ENCODE measurements at regions not wholly inside any gene's neighbourhood (a gene's known extent, or its start where the extent isn't known, plus 50 kb on each side); places are given as distances from the start of the nearest gene placed in this dataset.

DNA sequence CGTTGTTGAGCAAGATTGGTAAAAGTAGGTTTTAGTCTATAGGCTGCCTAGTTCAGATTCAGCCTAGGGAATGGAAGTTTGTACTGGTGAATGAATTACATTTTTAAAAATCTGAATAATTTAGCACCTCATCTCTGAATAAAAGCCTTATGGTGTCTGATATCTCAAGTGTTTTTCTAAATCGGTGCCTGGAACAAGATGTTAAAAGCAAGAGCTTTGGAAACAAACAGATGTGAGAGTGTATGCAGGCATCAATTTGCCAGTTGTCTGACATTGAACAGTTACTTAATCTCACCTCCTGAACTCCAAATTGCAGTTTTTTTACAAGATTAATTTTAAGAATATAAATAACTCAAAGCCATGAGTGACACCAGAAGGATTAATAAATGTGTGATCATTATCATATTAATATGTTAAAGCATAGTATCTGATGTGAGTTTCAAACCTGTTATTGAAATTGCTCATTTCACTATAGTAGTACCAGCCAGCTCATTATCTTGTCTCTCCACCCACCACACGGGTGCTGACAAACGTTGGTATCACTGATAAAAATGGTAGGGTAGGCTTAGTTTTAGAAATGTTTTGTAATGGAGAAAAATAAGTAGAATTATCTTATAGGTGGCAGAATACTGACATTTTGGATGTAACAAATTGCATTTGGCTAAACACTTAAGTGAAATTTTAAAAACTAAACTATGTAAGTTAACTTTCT is 157.3 kb downstream of the FAM83B start:
- no CpG with 5 or more reads among the region's 4 CpGs for WGBS (ENCODE audit: extremely low coverage, insufficient read length, low lambda C conversion rate)
- TF ChIP-seq, protein P1, sequence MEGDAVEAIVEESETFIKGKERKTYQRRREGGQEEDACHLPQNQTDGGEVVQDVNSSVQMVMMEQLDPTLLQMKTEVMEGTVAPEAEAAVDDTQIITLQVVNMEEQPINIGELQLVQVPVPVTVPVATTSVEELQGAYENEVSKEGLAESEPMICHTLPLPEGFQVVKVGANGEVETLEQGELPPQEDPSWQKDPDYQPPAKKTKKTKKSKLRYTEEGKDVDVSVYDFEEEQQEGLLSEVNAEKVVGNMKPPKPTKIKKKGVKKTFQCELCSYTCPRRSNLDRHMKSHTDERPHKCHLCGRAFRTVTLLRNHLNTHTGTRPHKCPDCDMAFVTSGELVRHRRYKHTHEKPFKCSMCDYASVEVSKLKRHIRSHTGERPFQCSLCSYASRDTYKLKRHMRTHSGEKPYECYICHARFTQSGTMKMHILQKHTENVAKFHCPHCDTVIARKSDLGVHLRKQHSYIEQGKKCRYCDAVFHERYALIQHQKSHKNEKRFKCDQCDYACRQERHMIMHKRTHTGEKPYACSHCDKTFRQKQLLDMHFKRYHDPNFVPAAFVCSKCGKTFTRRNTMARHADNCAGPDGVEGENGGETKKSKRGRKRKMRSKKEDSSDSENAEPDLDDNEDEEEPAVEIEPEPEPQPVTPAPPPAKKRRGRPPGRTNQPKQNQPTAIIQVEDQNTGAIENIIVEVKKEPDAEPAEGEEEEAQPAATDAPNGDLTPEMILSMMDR (conservative IDR thresholded peaks at IDR 0.05) = no peak
- Histone ChIP-seq H3K14ac (ENCODE audit: insufficient read depth, low read length) (no peak overlapping the region), H3T11ph (ENCODE audit: low read length) (no peak overlapping the region), H4K20me1 (ENCODE audit: control insufficient read depth, insufficient read depth, insufficient read length) (no peaks in the 10 kb centered on the region), H3K56ac (ENCODE audit: insufficient read length, low read depth, low read length) (no peak overlapping the region), H4K8ac (replicated peaks; ENCODE audit: insufficient read length, low read depth, low read length) (no peak overlapping the region), H2BK20ac (ENCODE audit: low read depth, low read length, poor library complexity, severe bottlenecking) (no peak overlapping the region), H3K9ac (ENCODE audit: extremely low read depth, insufficient read length, low read length) (no peak overlapping the region), H3K27me3 (ENCODE audit: insufficient read depth, low read length) (no peaks in the 10 kb centered on the region), H3K79me1 (ENCODE audit: insufficient read depth, low read depth, low read length, poor library complexity, severe bottlenecking) (no peaks in the 10 kb centered on the region), H3K4ac (ENCODE audit: low read depth, low read length) (no peak overlapping the region), H2AK5ac (ENCODE audit: insufficient read length, low read length) (no peak overlapping the region), H3K18ac (ENCODE audit: insufficient read length, low read depth, low read length) (no peak overlapping the region), H3K27ac (ENCODE audit: insufficient read length, low read depth, low read length) (no peak overlapping the region), H3K79me2 (ENCODE audit: insufficient read depth, low read length) (no peaks in the 10 kb centered on the region), H3K23me2 (ENCODE audit: insufficient read length, low read depth, low read length, poor library complexity, severe bottlenecking) (no peaks in the 10 kb centered on the region), H4K5ac (ENCODE audit: insufficient read length, low read depth, low read length) (no peak overlapping the region), H2BK15ac (ENCODE audit: low read depth, low read length) (no peak overlapping the region), H2AFZ (ENCODE audit: low read length) (no peak overlapping the region), H2BK120ac (ENCODE audit: low read depth, low read length, poor library complexity, severe bottlenecking) (no peak overlapping the region), H3K4me2 (ENCODE audit: insufficient read depth, insufficient read length, low read length) (no peak overlapping the region), H4K91ac (ENCODE audit: insufficient read length, low read depth, low read length) (no peak overlapping the region), H3K23ac (ENCODE audit: insufficient read length, low read depth, low read length) (no peak overlapping the region), H2BK12ac (ENCODE audit: insufficient read length, low read depth, low read length) (no peak overlapping the region), H3K9me3 (ENCODE audit: control insufficient read depth, low read depth, low read length) (no peaks in the 10 kb centered on the region), H2BK5ac (ENCODE audit: insufficient read length, low read length) (no peak overlapping the region), H3K4me1 (ENCODE audit: insufficient read depth, low read length) (no peaks in the 10 kb centered on the region)
- no peak overlapping the region for H3K27ac Mint-ChIP-seq
- peaks cover 1 to 3% of the 10 kb centered on the region in 2 experiments; a peak in 1 of 5 replicates for H3K9me3 Mint-ChIP-seq
- H3K27me3 Mint-ChIP-seq (ENCODE audit: low read depth) = no peaks in the 10 kb centered on the region
- DNase-seq = no peak
- H3K4me3 Mint-ChIP-seq = no peak overlapping the region
- no peaks in the 10 kb centered on the region for H3K4me1 Mint-ChIP-seq
- H3K36me3 Mint-ChIP-seq (ENCODE audit: insufficient read depth in 1 of 3, low read depth in 3 of 3) = no peaks in the 10 kb centered on the region
